Epithelial cell of esophagus (primary cell): ENCODE measurements at regions not wholly inside any gene's neighbourhood (a gene's known extent, or its start where the extent isn't known, plus 50 kb on each side); places are given as distances from the start of the nearest gene placed in this dataset.
A peak's percentile ranks its signal among the peaks of the same experiment; 100 is the strongest.

Experiments
- DNase-seq: peaks from one replicate; pipeline ENCODE4 v3.0.0; 2010; ENCODE audit warnings: low read depth
- H3K4me3 ChIP-seq: 2 replicates; pipeline ENCODE4 v1.5.1; 2011; ENCODE audit warnings: mild to moderate bottlenecking, low read length, control low read depth
- TF ChIP-seq, protein P1 (sequence below): IDR thresholded peaks from 2 replicates; pipeline ENCODE4 v1.5.1; 2011; ENCODE audit warnings: low read depth, mild to moderate bottlenecking, low read length, control low read depth, inconsistent platforms; ENCODE audit not compliant: insufficient read depth; ENCODE audit errors: missing control alignments

DNA sequence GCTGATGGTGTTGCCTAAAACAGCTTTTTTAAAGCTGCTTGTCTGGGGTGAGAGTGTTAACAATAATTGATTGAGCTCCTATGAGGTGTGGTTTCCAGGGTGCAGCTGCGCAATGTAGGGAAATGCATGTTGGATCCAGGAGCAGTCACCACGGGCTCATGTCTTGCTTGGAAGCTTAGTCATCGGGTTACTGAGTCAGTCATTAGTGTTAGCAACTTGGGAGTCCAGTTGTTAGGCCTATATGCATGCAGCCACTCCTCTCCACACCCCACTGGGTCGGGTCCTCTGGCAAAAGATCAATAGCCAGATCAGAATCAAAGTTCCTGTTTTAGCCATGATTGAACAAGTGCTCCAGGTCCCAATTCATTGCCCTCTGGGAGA, 271.7 kb upstream of the CHD6 start:
- H3K4me3 ChIP-seq = no peak overlapping the region
- TF ChIP-seq, protein P1, sequence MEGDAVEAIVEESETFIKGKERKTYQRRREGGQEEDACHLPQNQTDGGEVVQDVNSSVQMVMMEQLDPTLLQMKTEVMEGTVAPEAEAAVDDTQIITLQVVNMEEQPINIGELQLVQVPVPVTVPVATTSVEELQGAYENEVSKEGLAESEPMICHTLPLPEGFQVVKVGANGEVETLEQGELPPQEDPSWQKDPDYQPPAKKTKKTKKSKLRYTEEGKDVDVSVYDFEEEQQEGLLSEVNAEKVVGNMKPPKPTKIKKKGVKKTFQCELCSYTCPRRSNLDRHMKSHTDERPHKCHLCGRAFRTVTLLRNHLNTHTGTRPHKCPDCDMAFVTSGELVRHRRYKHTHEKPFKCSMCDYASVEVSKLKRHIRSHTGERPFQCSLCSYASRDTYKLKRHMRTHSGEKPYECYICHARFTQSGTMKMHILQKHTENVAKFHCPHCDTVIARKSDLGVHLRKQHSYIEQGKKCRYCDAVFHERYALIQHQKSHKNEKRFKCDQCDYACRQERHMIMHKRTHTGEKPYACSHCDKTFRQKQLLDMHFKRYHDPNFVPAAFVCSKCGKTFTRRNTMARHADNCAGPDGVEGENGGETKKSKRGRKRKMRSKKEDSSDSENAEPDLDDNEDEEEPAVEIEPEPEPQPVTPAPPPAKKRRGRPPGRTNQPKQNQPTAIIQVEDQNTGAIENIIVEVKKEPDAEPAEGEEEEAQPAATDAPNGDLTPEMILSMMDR = no peak
- DNase-seq = peak; percentile 47

DNA sequence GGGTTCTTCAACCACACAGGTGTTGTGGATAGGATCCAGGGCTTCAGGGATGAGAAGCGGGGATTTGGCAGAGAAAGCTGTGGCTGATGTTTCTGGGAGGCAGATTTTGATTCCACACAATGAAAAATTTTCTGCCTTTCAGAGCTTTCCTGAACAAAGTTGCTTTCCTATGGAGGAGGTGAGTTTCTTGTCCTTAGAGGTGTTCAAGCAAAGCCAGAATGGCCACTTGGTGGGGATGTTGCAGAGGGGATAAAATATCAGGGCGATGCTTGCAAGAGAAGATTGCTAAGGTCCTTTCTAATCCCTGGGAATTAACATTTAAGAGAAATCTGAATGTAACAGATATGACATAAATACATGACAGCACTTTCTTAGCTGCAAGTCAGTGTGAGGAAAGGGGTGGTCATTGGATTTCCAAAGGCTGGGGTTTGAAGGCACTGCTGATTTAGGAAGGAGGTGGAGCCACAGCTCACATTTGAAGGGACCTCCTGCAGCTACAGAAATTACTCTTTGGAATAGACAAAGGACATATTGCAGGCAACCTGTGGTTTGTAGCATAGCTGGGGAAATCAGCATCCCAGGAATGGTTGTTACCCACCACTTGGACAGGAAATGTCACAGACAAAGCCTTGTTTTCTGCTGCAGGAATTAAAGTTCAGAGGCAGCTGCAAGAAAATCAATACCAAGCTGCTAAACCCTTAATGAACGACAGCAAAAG, 271.1 kb upstream of the CHD6 start:
- H3K4me3 ChIP-seq = no peak overlapping the region
- DNase-seq = peak; percentile 2
- TF ChIP-seq, protein P1 = no peak

DNA sequence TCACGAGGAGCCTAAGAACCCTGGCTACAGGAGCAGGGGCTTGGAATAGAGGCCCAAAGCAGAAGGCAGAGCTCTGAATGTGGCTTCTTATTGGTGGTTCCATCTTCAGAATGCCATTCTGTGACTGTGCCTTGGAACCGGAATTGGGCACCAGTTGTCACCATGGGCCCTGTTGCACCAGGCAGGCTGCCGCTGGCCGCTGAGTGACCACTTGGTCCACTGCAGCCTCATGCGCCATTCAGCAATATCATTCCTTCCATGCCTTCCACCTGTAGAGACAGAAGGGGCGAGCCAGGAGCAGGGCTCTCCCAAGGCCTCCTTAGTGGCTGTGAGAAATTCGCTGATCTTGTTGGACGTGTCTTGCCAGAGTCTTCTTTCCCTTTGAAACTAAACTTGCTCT, 270.3 kb upstream of the CHD6 start:
- no peak for DNase-seq
- H3K4me3 ChIP-seq = no peak overlapping the region

GRCh38 chr20:41887500-41887899, 269.3 kb upstream of the CHD6 start:
- no peak for DNase-seq
- TF ChIP-seq, protein P1 = no peak
- H3K4me3 ChIP-seq = no peak overlapping the region

More for the DNA sequence above, 270.3 kb upstream of the CHD6 start:
- TF ChIP-seq, protein P1 = no peak

DNA sequence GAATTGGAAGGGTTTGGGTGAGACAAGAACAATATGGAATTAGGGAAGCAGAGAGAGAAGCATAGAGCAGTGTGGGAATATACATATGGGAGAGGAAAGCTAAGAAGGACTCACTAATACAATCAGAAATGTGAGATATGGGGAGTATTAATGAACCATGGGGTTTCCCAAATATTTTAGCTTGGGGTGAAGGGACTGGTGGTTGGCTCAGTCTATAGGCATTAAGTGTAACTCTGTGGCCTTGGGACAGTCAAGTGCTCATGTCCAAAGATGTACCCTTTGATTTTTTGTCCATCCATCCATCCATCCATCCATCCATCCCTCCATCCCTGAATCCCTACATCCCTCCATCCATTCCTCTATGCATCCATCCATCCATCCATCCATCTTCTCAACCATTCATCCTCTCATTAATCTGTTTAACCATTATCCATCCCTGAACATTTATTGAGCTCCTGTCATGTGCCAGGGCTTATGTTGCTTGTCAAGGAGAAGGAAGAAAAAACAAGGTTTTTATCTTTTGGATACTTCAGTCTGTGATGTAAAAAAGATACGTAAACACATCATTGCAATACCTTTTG, 263.4 kb upstream of the CHD6 start:
- no peak overlapping the region for H3K4me3 ChIP-seq
- DNase-seq = no peak
- TF ChIP-seq, protein P1 = no peak

DNA sequence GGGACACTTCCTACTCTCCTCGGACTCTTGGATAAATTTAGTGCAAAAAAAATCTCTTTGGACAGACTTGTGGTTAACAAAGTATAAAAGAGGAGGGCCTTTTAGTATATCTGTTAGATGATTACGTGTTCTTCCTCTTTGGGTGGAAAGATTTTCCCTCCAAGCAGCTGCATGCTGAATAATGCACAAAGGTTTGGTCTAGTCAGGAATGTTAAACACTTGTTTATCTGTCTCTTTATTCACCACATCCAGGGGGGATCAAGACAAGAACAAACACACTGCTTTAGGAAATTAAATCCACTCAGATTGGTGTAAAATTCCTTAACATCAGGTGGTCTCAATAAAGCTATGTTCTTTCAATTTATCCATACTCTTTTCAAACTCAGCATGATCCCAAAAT, 260.9 kb upstream of the CHD6 start:
- DNase-seq = no peak
- TF ChIP-seq, protein P1 = no peak
- H3K4me3 ChIP-seq = no peak overlapping the region

DNA sequence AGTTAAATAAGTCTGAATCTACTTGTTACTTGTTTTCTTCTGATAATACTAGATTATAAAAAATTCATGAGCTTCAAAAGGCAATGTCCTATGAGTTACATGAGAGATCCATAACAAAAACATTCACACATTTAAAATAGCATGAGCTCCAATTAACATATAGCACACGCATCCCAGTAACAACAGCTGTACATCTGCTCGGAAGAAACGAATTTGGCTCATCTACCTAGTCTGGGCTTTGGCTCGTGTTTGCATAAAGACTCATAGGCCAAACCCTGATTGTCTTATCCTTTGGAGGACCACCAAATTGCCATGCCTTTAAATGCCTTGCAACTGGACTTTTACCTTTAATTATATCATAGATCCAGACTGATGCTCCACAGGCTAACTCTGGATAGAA, 259.7 kb upstream of the CHD6 start:
- no peak for DNase-seq
- TF ChIP-seq, protein P1 = no peak
- H3K4me3 ChIP-seq = no peak overlapping the region
